ENCODE measurements at regions not wholly inside any gene's neighbourhood (a gene's known extent, or its start where the extent isn't known, plus 50 kb on each side); places are given as distances from the start of the nearest gene placed in this dataset.

DNA sequence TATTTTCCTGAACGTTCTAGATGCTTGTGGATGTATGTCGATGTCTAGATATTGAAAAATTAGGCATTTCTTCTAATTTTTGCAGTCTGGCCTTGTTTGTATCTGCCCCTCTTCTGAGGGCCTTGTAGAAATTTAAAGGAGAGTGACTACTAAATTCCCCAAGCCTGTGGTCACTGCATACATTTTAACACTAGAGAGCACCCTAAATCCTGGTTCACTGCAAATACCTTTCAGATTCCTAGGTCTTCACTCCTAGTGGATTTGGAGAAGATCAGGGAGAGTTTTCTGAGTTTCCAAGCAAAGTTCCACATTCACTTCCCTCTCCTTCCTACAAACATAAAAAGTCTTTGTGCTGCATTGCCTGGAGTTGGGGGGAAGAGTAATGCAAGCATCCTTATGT, 1272.5 kb downstream of the OLFM4 start:
- TF ChIP-seq YY1 (IDR thresholded peaks at IDR 0.05) (no peak), FOXA2 (IDR thresholded peaks at IDR 0.05) (no peak)
- TF ChIP-seq, protein P1, sequence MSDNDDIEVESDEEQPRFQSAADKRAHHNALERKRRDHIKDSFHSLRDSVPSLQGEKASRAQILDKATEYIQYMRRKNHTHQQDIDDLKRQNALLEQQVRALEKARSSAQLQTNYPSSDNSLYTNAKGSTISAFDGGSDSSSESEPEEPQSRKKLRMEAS (IDR thresholded peaks at IDR 0.05), result no peak
